ENCODE measurements at regions not wholly inside any gene's neighbourhood (a gene's known extent, or its start where the extent isn't known, plus 50 kb on each side); places are given as distances from the start of the nearest gene placed in this dataset.

- TF ChIP-seq CEBPB (IDR thresholded peaks at IDR 0.05; ENCODE audit: borderline replicate concordance in 1 of 2, low read depth in 2 of 2, low read length in 2 of 2) (no peak), RCOR1 (conservative IDR thresholded peaks at IDR 0.05; ENCODE audit: low read depth, low read length) (no peak), SPI1 (IDR thresholded peaks at IDR 0.05; ENCODE audit: borderline replicate concordance, insufficient read depth, low read depth, low read length) (no peak), MAX (IDR thresholded peaks at IDR 0.05; ENCODE audit: low read depth, low read length) (no peak), FOS (IDR thresholded peaks at IDR 0.05; ENCODE audit: borderline replicate concordance, extremely low read depth, insufficient read length) (no peak), TAF1 (IDR thresholded peaks at IDR 0.05; ENCODE audit: borderline replicate concordance, low read depth, low read length) (no peak), NBN (IDR thresholded peaks at IDR 0.05) (no peak), SP1 (IDR thresholded peaks at IDR 0.05; ENCODE audit: low read depth, low read length) (no peak), HCFC1 (IDR thresholded peaks at IDR 0.05; ENCODE audit: low read length) (no peak), REST (IDR thresholded peaks at IDR 0.05; ENCODE audit: low read depth, low read length) (no peak), TARDBP (IDR thresholded peaks at IDR 0.05; ENCODE audit: borderline replicate concordance) (no peak), SIX5 (IDR thresholded peaks at IDR 0.05; ENCODE audit: low read depth, low read length, severe bottlenecking) (no peak), CTCF (IDR thresholded peaks at IDR 0.05 in 2 of 3, conservative IDR thresholded peaks at IDR 0.05 in 1 of 3; ENCODE audit: control insufficient read depth in 2 of 3, extremely low read depth in 1 of 3, insufficient read depth in 1 of 3, low read depth in 3 of 3, low read length in 3 of 3) (no peak)
Observed at GRCh38 chr13:85212692-85213091, 586.5 kb downstream of the SLITRK6 start.
